HK-2 (cell line): ENCODE measurements at regions not wholly inside any gene's neighbourhood (a gene's known extent, or its start where the extent isn't known, plus 50 kb on each side); places are given as distances from the start of the nearest gene placed in this dataset.

Experiments
- DNase-seq: peaks from one replicate; pipeline ENCODE4 v3.0.0-alpha.2; 2018; ENCODE audit not compliant: unreplicated experiment

DNA sequence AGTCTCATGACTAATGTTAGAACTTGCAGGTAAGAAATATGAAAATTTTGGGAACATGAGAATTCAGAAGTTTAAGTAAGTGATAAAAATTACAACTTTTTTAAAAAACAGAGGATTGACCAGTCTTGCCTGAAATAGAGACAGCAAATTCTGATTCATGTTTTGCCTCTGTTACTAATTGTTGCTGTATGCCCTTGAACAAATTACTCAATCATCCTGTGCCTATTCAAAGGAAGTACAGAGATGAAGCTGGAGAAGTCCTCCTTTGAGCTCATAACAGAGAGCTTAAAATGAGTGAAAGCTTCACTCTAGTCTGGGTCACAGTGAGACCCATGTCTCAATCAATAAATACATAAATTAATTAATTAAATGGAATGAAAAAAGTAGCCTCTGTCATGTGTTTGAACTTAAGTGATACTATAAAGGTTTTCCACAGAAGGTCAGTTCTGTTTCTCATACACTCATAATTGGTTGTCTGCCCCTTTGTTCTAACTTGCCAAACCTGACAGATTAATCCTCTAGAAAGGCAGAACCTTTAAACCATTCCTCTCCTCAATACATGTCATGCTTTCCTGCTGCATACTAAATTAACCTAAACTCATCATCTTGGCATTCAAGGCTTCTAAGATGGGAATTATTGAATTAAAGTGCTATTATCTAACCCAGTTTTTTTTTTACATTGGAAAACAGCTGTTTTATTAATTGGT lies 374.6 kb upstream of the LRATD1 start:
- DNase-seq, result no peak

GRCh38 chr2:14261771-14262170 lies 370.7 kb upstream of the LRATD1 start:
- DNase-seq, result no peak

- DNase-seq, result no peak
Measured at GRCh38 chr2:14263053-14263452, 369.5 kb upstream of the LRATD1 start.

DNA sequence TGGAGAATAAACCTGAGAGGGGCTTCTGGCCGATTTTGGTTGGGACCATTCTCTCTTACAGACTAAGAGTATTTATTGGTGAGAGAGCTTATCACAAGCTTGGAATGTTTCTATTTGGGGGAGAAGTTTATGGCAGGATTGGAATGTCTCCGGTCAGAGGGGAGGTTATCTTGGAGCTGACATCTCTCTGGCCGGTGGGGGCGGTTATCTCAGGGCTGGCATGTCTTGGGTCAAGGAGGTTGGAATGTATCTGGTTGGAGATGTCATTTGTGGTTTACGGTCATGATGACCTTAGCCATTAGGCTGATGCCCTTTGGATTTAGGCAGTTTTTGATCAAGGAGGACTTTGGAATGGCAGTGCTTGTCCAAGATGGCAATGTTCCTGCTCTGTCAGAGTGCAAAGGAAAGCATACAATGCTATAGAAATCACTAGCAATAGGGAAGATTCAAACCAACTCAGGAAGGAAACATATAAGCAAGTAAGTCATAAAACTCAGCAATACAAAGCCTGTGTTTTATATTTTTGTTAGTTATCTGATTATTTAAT lies 362.4 kb upstream of the LRATD1 start:
- no peak for DNase-seq

DNA sequence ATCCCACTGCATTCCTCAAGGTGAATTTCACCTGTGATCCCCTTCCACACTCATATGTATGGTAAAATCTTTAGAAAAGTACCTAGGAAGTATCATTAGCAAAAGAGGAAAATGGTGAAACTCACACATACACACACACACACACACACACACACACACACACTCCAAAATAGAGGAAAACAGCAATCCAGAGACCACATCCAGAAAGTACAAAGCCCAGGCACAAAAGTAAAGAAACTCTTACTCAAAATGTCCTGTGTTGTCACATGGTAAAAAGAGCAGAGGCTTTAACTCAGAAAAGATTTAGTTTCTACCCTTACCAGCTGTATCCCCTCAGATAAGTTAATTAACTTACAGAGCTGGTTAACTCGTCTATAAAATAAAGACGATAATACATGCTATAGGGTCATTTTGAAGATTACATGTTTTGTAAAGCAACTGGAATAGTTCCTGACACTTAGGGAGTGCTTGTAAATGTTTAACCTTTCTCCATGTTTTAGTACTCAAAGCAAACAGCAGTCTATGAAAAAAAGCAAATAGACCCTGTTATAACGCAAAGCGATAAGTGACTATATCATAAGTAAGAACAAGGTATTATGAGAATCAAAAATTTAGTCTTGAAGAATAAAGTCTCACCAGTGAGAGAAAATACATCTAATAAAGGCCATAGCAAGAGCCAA lies 360.0 kb upstream of the LRATD1 start:
- no peak for DNase-seq

DNA sequence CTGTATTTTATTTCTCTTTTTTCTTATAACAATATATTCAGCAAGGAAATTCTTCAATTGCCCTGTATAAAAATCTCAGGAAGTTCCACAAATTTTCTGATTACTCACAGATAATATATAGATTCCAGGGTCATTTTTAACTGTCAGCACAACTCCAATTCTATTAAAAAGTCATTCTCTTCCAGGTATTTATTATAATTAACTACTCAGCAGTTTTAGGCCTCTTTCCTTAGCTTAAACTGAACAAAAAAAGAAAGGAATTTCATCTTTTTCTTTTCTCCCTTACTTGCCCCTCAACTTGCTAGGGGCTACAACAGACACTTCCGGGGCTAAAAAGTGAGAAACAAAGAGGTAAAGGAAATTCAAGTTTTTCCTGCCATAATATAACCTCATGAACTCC lies 358.9 kb upstream of the LRATD1 start:
- no peak for DNase-seq

GRCh38 chr2:14284244-14284643 lies 348.3 kb upstream of the LRATD1 start:
- DNase-seq, result no peak

- DNase-seq, result no peak
Measured at GRCh38 chr2:14285812-14286211, 346.7 kb upstream of the LRATD1 start.

DNA sequence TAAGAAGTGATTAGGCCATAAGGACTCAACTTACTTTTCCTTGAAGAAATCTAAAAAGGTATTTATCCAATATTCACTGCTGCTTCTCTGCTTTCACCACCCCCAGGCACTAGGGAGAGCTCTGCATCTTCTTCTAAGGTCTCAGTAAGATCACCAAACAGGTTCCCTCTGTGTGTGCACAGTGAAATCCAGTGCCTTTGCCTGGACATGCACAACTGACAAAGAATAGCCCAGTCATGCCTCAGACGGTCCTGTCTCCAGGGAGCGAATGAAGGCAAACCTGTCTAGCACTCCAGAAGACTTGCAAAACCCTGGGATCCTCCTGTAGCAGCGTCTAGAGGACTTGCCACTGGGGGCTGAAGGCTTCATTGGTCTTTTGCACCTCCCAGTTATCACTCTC lies 344.5 kb upstream of the LRATD1 start:
- no peak for DNase-seq

DNA sequence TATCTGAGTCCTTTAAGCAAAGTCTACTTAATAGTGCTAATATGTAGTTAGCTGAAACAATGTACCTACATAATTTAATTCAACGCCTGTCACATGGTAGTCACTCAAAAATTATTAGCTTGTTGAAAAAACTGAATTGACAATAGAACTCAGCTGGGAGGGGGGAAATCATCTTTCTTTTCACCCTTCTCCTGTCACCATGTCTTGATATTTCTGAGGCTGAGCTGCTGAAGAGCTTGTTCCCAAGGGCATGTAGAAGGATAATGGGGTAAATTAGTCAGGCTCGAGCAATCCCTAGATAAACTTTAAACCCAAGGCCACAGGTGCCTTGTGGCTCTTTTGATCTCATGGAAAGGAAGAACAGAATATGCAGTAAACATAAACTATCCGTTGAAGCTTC lies 339.6 kb upstream of the LRATD1 start:
- DNase-seq, result no peak

DNA sequence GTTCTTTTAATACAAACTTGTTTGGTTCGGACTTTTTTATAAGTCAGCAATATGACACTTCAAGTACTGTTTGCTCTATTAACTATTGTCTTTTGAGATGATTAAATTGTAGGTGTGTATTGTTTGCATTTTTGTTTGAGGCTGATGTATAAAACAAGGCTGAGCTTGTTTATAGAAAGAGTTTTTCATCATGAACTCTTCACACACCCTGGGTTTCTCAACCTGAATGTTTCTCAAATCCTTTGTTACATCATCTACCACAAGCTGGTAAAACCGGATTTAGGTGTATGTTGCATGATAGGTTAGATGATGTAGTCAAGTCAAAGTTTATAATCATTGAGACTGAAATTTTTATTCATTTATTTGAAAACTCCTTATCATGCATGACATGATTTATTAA lies 335.2 kb upstream of the LRATD1 start:
- no peak for DNase-seq

GRCh38 chr2:14297906-14298305 lies 334.6 kb upstream of the LRATD1 start:
- no peak for DNase-seq

DNA sequence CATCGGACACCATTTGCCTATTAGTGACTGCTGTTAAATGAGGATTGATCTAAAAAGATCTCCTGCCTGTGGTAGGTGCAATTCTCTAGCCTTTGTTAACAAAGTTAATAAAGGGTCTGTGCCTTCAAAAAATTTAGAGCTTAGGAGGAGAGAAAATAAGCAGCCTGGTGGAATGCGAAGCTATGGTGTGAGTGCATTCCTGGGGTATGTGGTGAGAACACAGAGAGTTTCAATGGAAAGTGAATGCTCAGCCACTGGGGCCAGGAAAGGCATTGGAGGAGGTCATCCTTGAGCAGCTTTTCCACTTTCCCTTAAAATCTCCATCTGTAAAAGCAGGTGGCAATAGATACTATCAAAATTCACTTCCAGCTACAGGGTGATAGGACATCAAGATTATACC lies 331.2 kb upstream of the LRATD1 start:
- DNase-seq, result no peak

GRCh38 chr2:14303366-14304115 lies 329.0 kb upstream of the LRATD1 start:
- DNase-seq, result no peak

DNA sequence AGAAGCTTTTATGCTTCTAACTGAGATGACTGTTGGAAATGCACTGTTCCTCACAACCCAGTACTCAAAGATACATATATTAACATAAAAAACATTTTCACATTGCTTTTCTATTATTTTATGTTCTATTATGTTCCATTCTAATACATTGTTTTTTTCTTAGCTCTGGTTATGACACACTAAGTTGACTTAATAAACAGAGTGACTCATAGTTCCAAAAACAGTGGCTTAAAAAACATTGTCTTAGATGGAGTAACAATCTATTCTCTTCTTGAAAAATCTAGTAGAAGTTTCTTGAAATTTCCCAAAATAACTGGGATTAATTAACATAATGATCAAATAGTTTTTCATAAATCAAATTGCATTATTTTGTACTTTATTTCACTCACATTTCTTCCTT lies 328.2 kb upstream of the LRATD1 start:
- DNase-seq, result no peak

DNA sequence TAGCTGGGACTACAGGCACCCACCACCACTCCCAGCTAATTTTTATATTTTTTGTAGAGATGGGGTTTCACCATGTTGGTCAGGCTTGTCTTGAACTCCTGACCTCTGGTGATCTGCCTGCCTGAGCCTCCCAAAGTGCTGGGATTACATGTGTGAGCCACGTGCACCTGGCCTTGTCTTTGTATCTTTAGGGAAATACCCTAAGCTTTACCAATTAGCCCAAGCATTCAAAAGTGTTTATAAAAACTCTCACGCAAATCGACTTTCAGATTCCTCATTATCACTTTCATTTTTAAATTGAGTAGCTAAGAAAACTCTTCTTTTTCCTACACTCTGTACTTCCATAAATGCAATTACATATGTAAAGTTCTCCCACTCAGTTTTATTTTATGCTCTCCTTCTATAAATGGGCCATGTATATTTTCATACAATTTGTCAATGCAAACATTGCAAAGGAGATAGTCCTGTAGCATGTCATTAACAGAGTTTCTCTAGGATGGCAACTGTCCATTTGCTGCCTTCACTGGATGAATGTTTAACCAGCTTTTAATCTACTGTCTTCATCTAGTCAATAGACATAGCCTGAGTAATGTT lies 326.2 kb upstream of the LRATD1 start:
- no peak for DNase-seq

DNA sequence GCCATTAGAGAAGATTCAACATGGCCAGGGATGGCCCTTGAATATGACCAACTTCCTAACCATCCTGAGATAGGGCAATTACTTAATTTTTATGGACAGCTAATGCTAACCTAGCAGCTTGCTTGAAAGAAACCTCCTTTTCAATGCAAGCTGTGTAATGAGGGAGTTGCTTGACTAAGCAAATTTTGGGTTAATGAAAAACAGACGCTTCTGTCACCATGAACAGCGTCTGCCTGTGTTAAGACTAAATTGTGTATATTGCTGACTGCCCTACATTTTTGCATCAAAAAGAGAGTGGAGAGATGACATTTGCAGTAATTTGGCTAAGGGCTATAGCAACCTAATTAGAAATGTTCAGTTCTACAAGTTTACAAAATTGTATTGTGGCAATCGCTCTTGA lies 319.2 kb upstream of the LRATD1 start:
- no peak for DNase-seq

DNA sequence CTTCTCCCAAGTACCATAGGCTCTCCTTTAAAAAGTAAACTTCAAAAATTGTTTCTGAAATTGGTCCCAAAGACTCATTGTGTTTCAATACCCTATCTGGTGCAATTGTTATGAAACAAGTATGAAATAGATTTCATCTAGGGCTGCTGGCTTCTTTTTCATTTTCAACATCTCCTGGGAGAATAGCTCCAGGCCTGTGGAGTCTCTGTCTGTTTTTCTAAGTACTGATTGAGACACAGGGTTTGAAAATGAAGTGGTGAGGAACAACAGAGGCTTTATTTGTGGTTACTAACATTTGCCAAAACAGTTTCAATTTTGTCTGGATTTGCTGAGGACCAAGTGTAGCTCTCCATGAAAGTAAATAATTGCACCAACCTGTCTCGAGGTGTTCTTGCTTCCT lies 315.9 kb upstream of the LRATD1 start:
- no peak for DNase-seq

GRCh38 chr2:14321357-14321756 lies 311.2 kb upstream of the LRATD1 start:
- DNase-seq, result no peak

- DNase-seq, result no peak
Measured at GRCh38 chr2:14322306-14322705, 310.2 kb upstream of the LRATD1 start.

DNA sequence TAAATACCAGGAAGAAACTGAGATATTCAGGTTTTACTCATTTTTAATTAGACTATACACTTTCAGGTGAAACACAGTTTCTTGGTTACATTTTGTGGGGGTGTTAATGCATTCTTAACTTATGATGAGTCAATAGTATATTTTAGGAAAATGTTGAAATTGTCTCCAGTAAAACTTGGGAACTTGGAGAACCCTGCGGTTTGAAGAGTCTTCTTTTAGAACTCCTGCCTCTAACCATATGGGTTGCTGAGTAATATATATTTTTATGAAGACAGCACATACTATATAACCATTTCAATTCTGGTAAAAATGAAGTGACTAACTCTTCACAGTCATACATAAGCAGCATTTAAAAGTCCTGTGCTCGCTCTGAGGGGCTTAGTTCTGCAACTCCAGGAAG lies 308.2 kb upstream of the LRATD1 start:
- no peak for DNase-seq

DNA sequence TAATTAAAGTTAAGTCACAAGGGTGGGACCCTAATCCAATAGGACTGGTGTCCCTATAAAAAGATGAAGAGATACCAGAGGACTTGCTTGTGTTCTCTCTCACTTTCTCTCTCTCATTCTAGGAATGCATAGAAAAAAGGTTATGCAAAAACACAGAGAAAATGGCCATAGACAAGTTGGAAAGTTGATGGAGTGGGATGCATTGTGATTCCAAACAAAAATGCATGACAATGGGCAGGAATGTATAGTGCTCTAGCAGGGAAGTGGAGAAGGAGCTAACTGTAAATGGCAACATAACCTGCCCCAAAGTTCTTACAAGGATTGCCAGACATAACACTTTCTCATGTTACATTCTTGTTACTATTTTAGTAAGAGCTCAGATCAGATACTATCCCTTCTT lies 301.6 kb upstream of the LRATD1 start:
- no peak for DNase-seq
